ENCODE measurements at regions not wholly inside any gene's neighbourhood (a gene's known extent, or its start where the extent isn't known, plus 50 kb on each side); places are given as distances from the start of the nearest gene placed in this dataset.
"Not testable (repeated sequence)": the region's sequence is repeated elsewhere in the genome, so short reads cannot be mapped to it uniquely, and the experiment has no call there.

DNA sequence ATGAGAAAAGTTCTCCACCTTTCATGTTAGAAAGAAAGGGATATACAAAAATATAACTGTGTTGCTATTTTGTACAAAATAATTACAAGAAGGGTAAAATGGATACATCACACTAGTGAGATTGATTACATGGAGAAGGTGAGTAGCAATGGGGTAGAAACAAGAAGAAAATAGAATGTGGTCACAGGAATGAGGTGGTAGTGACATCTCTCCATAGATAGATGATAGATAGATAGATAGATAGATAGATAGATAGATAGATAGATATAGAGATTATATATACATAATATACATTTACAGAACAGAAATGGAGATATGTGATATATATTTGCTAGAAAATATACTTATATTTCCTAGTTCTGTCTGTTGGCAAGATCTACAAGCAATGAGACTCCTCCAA, 95.3 kb upstream of the RGPD4 start:
- no peak for DNase-seq

DNA sequence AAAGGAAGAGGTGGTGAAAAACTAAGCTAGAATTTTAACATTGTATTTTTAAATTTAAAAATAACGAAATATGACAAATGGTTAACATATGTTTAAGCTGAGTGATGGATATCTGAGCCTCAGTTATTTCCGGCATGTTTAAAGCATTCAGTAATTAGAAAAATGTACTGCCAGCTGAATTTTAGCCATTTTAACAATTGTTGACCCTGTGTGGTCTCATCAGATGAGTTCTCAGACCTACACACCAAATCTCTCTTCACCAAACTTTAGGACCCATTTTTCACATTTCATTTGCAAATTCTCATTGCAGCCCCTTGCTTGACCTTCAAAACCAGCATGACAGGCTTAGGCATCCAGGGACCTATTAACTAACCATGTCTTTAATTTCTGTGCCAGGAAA, 91.5 kb upstream of the RGPD4 start:
- no peak for DNase-seq

DNA sequence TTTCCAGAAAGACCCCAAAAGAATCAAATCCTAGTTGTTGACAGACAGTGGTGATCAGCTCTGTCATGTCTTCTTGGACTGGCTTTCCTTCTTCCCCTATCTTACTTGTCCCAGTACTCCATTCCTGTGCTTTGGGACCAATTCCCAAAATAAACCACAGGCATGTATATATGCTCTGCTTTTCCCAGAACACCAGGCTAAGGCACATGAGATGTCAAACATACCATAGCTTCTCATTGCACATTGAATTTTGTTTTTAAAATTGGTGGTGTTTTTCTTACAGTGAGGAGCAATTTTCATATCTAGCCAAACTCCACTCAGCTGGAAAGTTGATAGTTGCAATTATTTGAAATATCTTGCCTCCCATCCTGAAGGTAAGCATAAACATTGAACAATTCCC, 88.9 kb upstream of the RGPD4 start:
- DNase-seq = no peak

DNA sequence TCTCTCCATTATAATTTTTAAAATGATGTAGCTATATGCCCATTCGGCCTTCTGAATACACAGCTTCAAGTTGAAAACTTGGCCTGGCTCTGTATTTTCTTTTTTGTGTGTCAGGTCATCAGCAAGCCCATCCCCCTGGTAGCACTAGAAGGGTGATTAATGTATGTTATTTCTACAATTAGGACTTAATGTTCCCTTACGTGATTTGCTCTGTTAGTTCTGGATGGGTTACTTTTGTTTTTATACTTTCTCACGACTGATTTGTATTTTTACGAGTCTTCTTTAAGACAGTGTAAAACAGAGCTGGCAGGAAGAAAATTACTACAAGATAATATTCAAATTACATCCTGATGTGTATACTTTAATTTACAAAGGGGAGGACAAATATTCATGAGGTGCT, 88.4 kb upstream of the RGPD4 start:
- no peak for DNase-seq

DNA sequence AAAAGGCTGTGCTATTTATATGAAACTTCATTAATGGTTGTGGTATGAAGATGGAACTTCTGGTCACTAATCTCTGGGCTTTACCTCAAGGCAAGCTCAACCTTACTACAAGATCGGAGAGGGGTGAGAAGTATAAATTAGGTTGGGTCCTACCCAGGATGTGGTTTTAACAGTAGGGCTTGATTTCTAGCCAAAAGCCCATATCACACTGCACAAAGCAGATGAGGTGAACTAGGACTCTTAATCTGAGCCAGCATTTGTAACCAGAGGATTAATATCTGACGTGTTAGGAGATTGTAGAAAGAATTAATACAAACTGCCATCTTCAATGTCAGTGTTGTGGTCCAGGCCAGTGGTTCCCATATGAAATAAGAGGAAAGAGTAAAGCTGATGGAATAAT, 86.4 kb upstream of the RGPD4 start:
- DNase-seq = no peak

DNA sequence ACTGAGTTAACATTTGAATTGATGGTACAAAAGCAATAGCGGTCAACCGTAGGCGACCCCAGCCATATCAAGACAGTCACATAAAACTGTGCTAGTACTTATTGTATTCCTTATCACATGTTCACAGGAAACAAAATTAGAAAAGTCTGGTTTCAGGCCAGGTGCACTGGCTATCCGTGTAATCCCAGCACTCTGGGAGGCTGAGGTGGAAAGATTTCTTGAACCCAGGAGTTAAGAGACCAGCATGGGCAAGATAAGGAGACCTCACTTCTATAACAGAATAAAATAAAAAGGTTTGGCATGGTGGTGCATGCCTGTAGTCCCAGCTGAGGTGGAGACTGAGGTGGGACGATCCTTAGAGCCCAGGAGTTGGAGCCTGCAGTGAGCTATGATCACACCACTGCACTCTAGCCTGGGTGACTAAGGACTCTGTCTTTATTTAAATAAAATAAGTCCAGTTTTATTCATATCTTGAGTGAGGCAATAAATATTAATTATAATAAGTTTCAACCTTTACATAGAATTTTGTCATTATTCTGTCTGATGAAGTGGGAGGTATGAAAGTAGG, 84.1 kb upstream of the RGPD4 start:
- no peak for DNase-seq

DNA sequence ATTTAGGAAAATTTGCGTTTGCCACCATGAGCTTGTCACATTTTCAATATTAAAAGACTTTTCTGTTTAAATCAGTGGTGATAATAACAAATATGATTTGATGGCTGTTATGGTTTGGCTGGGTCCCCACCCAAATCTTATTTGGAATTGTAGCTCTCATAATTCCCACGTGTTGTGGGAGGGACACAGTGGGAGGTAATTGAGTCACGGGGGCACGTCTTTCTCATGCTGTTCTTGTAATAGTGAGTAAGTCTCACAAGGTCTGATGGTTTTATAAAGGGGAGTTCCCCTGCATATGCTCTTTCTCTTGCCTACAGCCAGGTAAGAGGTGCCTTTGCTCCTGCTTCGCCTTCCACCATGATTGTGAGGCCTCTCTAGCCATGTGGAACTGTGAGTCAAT, 83.4 kb upstream of the RGPD4 start:
- DNase-seq = no peak

DNA sequence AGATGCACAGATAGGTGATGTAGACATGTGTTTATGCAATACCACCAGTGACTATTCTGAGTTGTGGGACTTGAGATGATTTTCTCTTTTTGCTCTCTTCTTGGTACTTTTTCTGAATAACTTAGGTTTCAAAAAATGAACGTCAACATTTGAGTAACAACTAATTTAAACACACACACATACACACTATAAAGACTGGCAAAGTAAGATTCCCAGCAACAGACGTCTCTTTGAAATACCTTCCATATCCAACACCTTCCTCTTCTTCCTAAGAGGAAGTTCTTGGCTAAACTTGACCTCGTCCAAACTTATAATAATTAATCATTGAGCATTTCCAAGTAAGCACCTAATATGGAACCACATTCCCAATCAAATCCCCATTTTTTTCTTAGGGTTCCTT, 81.6 kb upstream of the RGPD4 start:
- DNase-seq = no peak

DNA sequence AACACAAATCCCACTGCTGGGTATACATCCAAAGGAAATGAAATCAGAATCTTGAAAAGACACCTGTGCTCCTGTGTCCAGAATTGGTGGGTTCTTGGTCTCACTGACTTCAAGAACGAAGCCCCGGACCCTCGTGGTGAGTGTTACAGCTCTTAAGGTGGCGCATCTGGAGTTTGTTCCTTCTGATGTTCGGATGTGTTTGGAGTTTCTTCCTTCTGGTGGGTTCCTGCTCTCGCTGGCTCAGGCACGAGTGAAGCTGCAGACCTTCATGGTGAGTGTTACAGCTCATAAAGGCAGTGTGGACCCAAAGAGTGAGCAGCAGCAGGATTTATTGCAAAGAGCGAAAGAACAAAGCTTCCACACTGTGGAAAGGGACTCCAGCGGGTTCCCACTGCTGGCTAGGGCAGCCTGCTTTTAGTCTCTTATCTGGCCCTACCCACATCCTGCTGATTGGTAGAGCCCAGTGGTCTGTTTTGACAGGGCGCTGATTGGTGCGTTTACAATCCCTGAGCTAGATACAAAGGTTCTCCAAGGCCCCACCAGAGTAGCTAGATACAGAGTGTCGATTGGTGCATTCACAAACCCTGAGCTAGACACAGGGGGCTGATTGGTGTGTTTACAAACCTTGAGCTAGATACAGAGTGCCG, 80.0 kb upstream of the RGPD4 start:
- DNase-seq = not testable (repeated sequence)

DNA sequence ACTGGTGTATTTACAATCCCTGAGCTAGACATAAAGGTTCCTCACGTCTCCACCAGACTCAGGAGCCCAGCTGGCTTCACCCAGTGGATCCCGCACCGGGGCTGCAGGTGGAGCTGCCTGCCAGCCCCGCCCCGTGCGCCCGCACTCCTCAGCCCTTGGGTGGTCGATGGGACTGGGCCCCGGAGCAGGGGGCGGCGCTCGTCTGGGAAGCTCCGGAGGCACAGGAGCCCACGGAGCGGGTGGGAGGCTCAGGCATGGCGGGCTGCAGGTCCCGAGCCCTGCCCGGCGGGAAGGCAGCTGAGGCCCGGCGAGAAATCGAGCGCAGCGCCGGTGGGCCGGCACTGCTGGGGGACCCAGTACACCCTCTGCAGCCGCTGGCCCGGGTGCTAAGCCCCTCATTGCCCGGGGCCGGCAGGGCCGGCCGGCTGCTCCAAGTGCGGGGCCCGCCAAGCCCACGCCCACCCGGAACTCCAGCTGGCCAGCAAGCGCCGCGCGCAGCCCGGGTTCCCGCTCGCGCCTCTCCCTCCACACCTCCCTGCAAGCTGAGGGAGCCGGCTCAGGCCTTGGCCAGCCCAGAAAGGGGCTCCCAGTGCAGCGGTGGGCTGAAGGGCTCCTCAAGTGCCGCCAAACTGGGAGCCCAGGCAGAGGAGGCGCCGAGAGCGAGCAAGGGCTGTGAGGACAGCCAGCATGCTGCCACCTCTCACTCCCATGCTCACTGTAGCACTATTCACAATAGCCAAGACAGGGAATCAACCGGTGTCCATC, 79.3 kb upstream of the RGPD4 start:
- not testable (repeated sequence) for DNase-seq

DNA sequence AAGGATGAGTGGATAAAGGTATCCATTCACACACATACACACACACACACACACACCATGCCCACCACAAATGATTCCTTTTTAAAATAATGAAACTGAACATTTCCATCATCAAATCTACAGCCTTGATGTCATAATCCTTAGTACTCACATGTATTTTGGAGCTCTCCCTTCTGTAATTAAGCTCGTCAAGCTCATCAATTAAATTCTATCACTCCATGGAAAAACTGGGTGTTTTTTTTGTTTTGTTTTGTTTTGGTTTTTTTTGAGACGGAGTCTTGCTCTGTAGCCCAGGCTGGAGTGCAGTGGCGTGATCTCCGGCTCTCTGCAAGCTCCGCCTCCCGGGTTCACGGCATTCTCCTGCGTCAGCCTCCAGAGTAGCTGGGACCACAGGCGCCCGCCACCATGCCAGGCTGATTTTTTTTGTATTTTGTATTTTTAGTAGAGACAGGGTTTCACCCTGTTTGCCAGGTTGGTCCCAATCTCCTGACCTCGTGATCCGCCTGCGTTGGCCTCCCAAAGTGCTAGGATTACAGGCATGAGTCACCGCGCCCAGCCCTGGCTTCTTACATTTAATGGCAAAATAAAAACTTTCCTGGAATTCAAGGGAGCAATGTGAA, 78.6 kb upstream of the RGPD4 start:
- DNase-seq = no peak

DNA sequence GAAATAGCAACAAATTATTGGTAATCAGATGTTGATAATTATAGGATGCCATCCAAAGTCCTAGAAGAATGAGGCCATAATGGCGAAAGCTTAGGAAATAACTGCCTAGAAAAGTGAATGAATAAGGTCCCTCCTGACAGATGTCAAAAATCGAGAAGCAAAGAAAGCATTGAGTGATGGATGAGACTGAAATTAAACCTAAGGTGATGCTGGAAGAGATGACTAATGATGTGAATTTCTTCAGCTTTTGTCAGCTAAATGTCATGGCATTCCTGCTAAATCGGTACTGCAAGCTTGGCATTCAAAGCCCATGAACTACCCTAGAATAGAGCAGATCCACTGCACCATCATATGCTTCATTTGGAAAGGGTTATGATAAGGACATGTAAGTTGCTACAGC, 74.8 kb upstream of the RGPD4 start:
- no peak for DNase-seq

DNA sequence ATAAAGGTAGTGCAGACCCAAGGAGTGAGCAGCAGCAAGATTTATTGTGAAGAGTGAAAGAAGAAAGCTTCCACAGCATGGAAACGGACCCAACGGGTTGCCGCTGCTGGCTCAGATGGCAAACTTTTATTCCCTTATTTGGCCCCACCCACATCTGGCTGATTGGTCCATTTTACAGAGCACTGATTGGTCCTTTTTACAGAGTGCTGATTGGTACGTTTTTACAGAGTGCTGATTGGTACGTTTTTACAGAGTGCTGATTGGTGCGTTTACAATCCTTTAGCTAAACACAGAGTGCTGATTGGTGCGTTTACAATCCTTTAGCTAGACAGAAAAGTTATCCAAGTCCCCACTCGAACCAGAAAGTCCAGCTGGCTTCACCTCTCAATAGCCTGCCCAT, 72.9 kb upstream of the RGPD4 start:
- not testable (repeated sequence) for DNase-seq

DNA sequence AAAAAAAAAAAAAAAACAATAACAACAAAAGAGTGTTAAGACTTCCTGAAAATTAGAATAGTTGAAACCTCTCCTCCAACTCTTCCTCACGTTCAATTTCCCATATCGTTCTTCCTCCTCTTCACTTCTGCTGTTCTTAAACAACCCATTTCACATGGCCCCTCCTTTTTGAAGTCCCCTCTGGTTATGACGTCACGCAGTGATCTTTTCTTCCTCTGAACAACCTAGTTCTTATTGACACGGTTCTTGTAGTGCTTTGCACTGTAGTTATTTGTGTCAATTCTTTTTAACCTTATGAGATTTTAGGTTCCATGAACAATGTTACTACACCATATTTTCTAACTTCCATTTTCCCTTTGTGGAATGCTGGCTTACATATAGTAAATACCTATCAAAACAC, 69.5 kb upstream of the RGPD4 start:
- DNase-seq = no peak

DNA sequence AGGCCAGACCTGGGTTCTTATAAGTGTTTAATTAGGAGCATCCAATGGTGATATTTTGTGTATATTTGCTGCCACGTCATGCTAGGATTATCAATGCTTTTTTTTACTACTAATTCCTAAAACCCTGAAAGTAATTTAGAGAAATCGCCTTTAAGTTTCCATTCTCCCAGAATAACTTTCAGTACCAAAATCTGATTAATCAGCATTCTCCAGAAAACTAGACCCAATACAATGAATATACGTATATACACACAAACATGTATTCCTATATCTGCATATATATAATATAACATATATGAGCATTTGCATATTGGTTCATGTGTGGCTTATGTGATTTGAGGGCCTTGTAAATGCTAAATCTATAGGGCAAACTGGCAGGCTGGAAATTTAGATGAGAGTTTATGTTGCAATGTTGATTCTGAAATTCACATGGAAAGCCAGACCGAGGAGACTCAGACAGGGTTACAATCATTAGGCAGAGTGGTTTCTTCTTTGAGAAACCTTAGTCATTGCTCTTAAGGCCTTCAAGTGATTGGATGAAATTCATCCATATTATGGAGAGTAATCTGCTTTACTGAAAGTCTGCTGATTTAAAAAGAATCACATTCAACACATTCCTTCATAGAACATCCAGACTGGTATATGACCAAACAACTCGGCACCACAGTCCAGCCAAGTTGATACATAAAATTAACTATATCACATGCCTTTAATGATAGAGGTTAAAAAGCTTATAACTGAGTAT, 65.9 kb upstream of the RGPD4 start:
- DNase-seq = no peak

DNA sequence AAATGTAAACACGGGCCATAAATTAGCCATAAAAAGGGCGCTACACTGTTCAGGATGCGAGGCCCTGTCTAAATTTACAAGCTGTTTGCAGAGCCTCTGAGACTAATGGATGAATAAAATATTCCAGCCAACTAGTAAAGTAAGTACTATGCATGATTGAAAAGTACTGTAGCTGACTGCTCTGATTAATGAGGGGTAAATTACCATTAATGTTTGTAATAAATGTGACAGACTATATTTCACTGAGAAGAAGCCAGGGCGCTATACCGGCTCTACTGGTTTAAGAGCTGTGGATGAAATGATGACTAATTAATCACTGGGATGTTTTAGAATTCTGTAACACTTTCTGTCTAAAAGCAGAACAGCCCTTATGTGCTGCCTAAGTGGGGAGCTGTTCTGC, 54.3 kb upstream of the RGPD4 start:
- no peak for DNase-seq

DNA sequence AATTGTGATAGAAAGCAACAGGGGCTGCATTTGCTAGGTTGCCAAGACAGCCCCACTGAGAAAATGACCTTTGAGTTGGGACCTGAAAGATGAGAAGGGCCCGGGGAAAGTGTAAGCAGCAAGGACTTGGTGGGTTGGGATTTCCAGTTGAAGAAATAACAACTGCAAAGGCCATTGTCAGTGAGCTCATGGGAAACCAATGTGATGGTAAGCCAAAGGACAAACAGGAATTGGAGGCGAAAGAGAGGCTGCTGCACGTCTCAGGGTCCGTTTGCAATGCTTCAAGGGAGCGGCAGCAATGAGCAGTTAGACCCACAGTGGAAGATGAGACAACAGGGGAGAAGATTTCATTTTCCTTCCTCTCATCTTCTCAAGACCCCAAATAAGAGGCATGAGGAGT, 51.5 kb upstream of the RGPD4 start:
- no peak for DNase-seq

DNA sequence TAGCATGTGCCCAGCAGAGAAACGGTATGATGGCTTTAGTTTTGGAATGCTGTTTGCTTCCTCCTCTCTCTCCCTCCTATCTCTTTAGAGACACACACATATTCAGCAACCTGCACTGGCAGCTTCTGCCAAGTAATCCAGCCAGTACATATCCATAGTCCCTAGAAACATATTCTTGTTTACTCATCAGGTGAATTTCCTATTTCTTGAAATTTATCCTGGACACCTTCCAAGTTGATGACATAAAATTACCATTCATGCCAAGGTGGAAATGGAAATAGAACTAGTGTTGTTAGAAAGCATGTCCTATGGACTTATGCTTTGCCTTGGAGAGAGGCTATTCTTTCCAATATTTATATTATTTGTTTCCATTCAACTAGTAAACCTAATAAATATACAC, 50.9 kb upstream of the RGPD4 start:
- no peak for DNase-seq

DNA sequence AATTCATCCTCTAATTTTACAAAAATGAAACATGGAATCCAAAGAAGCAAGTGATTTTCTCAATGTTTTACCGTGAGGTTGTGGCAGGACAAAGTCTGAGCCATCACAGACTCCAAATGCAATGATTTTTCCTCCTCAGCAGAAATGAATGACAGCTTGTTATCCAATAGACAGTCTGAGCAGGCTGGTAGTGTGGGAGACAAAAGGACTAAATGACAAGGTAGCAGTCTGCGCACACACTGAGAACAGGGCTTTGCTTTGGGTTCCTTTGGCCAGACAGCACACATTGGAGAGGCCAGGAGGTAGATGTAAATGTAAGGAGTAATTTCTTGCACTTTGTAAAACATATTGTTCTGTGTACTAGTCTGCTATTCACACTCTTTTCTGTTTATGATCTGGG, 50.3 kb upstream of the RGPD4 start:
- DNase-seq = no peak

All from CD4-positive, alpha-beta T cell treated with Interleukin-12 subunit alpha and Interleukin-12 subunit beta, for 1 hour (primary cell).